Smooth muscle cell (in vitro differentiated cells): ENCODE measurements at regions not wholly inside any gene's neighbourhood (a gene's known extent, or its start where the extent isn't known, plus 50 kb on each side); places are given as distances from the start of the nearest gene placed in this dataset.
"Not testable (repeated sequence)": the region's sequence is repeated elsewhere in the genome, so short reads cannot be mapped to it uniquely, and the experiment has no call there.

Experiments
- DNase-seq: peaks from one replicate; lab custom pipeline; 2025; ENCODE audit not compliant: unreplicated experiment; lab: John Stamatoyannopoulos, UW
- H2AFZ ChIP-seq: fragments of 200-600 bp; sonication (generic); 2 replicates; pipeline ENCODE4 v1.6.0; 2016; ENCODE audit warnings: antibody characterized with exemption, low read depth, mild to moderate bottlenecking
- H3F3A ChIP-seq: fragments of 200-600 bp; sonication (generic); 2 replicates; pipeline ENCODE4 v1.6.0; 2017; ENCODE audit warnings: antibody characterized with exemption, low read depth
- H3K27ac ChIP-seq: fragments of 200-600 bp; sonication (generic); 2 replicates; pipeline ENCODE4 v1.5.1; 2016; ENCODE audit warnings: low read depth, mild to moderate bottlenecking
- H3K27me3 ChIP-seq: fragments of 200-600 bp; sonication (generic); 2 replicates; pipeline ENCODE4 v1.6.1; 2016; ENCODE audit warnings: low read depth, mild to moderate bottlenecking
- H3K36me3 ChIP-seq: fragments of 200-600 bp; sonication (generic); 2 replicates; pipeline ENCODE4 v1.5.1; 2016; ENCODE audit warnings: low read depth
- H3K4me1 ChIP-seq: fragments of 200-600 bp; sonication (generic); 2 replicates; pipeline ENCODE4 v1.5.1; 2016; ENCODE audit warnings: low read depth
- H3K4me2 ChIP-seq: fragments of 200-600 bp; sonication (generic); 2 replicates; pipeline ENCODE4 v1.6.0; 2016; ENCODE audit warnings: mild to moderate bottlenecking
- H3K4me3 ChIP-seq: fragments of 200-600 bp; sonication (generic); 2 replicates; pipeline ENCODE4 v1.5.1; 2016; ENCODE audit warnings: mild to moderate bottlenecking
- H3K79me2 ChIP-seq: fragments of 200-600 bp; sonication (generic); 2 replicates; pipeline ENCODE4 v1.6.0; 2016; ENCODE audit warnings: low read depth, mild to moderate bottlenecking
- H3K9ac ChIP-seq: fragments of 200-600 bp; sonication (generic); 2 replicates; pipeline ENCODE4 v1.6.0; 2016; ENCODE audit warnings: low read depth
- H3K9me3 ChIP-seq: fragments of 200-600 bp; sonication (generic); replicated peaks from 2 replicates; pipeline ENCODE4 v1.5.1; 2016; ENCODE audit warnings: low read depth
- H4K20me1 ChIP-seq: fragments of 200-600 bp; sonication (generic); 2 replicates; pipeline ENCODE4 v1.6.0; 2016; ENCODE audit warnings: low read depth
- WGBS: methylation state at CpG from one replicate; pipeline ENCODE4 v1.1.7; 2016; ENCODE audit warnings: low lambda C conversion rate; 5-methylcytosine and 5-hydroxymethylcytosine counted together
- TF ChIP-seq, protein P1 (sequence below): fragments of 200-600 bp; sonication (generic); IDR thresholded peaks from 2 replicates; pipeline ENCODE4 v1.5.1; 2017; ENCODE audit warnings: borderline replicate concordance, mild to moderate bottlenecking, antibody characterized with exemption; ENCODE audit not compliant: insufficient read depth, poor library complexity, severe bottlenecking

DNA sequence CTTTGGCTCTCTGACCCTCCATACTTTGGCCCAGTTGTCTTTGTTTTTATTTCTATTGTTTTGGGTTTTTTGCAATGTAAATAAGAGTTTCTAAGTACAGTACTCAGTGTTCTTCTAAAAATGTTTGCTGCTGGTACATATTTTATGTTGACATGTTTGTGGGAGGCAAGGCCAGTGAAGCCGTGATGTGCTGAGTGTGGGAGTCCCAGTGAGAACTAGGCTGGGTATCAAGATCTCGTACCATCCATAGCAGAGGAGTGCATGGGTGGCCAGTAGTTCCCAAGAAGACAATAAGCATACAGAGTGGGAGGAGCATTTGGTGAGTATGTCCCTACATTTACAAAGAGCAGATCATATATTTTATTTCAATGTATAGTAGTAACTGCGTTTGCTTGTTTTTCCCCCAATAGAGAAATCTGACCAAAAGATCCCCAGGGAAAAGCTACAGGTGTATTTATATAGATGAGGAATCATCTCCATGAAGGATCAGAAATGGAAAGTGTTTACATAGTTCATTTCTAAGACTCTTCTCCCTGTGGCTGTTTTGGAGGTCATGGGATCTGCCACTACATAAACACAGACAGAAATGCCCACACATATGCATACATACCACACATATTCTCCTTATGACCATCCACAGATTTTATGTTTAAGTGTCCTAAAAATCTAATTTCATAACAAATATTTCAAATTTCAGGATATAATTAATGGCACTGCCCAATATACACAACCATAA lies 285.9 kb downstream of the ALDH8A1 start:
- Histone ChIP-seq H3K27ac (peak overlapping the region; percentile 28), H3K36me3 (no peaks in the 10 kb centered on the region), H3K4me3 (no peak overlapping the region), H4K20me1 (no peaks in the 10 kb centered on the region), H3K27me3 (no peaks in the 10 kb centered on the region), H3K79me2 (no peaks in the 10 kb centered on the region), H2AFZ (no peak overlapping the region), H3K4me2 (peak overlapping the region; percentile 30), H3F3A (no peaks in the 10 kb centered on the region), H3K4me1 (no peaks in the 10 kb centered on the region), H3K9ac (no peak overlapping the region), H3K9me3 (no peaks in the 10 kb centered on the region)
- 71% methylated on average over 3 of the region's 3 CpGs for WGBS
- no peak for DNase-seq
- TF ChIP-seq, protein P1, sequence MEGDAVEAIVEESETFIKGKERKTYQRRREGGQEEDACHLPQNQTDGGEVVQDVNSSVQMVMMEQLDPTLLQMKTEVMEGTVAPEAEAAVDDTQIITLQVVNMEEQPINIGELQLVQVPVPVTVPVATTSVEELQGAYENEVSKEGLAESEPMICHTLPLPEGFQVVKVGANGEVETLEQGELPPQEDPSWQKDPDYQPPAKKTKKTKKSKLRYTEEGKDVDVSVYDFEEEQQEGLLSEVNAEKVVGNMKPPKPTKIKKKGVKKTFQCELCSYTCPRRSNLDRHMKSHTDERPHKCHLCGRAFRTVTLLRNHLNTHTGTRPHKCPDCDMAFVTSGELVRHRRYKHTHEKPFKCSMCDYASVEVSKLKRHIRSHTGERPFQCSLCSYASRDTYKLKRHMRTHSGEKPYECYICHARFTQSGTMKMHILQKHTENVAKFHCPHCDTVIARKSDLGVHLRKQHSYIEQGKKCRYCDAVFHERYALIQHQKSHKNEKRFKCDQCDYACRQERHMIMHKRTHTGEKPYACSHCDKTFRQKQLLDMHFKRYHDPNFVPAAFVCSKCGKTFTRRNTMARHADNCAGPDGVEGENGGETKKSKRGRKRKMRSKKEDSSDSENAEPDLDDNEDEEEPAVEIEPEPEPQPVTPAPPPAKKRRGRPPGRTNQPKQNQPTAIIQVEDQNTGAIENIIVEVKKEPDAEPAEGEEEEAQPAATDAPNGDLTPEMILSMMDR, result no peak

GRCh38 chr6:134663356-134663755 lies 286.5 kb downstream of the ALDH8A1 start:
- H3K27me3 ChIP-seq, result no peaks in the 10 kb centered on the region
- no peak for DNase-seq
- TF ChIP-seq, protein P1, result no peak
- H3K4me2 ChIP-seq, result no peak overlapping the region
- H3K4me3 ChIP-seq, result no peak overlapping the region
- no peak overlapping the region for H3K27ac ChIP-seq
- 91% methylated on average over 4 of the region's 4 CpGs for WGBS
- H3K36me3 ChIP-seq, result no peaks in the 10 kb centered on the region
- no peak overlapping the region for H3K9ac ChIP-seq
- no peaks in the 10 kb centered on the region for H4K20me1 ChIP-seq
- no peaks in the 10 kb centered on the region for H3F3A ChIP-seq
- H3K9me3 ChIP-seq, result no peaks in the 10 kb centered on the region
- H3K79me2 ChIP-seq, result no peaks in the 10 kb centered on the region
- H2AFZ ChIP-seq, result no peak overlapping the region
- peaks cover 2% of the 10 kb centered on the region for H3K4me1 ChIP-seq

DNA sequence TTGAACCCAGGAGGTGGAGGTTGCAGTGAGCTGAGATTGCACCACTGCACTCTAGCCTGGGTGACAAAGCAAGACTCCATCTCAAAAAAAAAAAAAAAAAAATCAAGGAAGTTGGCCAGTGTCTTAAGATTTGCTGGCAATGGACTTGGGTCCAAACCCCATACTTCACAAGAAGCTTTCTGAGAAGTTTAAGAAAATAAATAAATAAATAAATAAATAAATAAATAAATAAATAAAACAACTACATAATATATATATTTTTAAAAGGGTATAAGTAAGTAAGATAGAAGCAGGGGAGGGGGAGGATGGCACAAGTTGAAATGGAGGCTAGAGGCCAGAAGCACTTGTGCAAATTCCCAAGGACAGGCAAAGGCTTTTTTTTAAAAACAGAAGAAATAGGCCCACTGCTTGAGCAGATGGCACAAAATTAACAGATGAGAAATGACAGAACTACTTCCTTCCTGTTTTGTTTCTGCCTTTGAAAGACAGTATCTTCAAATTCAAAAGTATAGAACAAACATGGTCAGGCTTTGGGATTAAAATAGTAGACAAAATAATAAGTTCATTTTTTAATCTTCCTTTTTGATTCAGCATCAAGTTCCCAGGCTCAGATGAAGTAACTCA lies 287.7 kb downstream of the ALDH8A1 start:
- TF ChIP-seq, protein P1, result no peak
- H3K27ac ChIP-seq, result no peak overlapping the region
- no peak overlapping the region for H3K9ac ChIP-seq
- H3F3A ChIP-seq, result peaks cover 5% of the 10 kb centered on the region
- H3K79me2 ChIP-seq, result no peaks in the 10 kb centered on the region
- no peaks in the 10 kb centered on the region for H3K36me3 ChIP-seq
- H3K4me1 ChIP-seq, result peaks cover 6% of the 10 kb centered on the region
- H3K27me3 ChIP-seq, result no peaks in the 10 kb centered on the region
- H4K20me1 ChIP-seq, result no peaks in the 10 kb centered on the region
- H3K4me2 ChIP-seq, result no peak overlapping the region
- H2AFZ ChIP-seq, result no peak overlapping the region
- no peaks in the 10 kb centered on the region for H3K9me3 ChIP-seq
- no peak overlapping the region for H3K4me3 ChIP-seq
- no peak for DNase-seq

DNA sequence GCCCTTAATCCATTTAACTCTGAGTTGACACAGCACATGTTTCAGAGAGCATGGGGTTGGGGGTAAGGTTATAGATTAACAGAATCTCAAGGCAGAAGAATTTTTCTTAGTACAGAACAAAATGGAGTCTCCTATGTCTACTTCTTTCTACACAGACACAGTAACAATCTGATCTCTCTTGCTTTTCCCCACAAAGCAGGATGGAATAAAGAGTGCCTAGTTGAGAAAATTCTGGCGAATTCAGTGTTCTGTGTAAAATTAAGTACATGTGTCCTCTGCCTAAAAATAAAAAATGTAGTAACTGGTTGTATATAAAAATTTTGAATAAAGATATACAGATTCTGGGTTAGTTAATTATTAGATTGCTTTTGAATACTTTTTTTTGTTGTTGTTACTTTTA lies 290.0 kb downstream of the ALDH8A1 start:
- H3K27ac ChIP-seq, DNase-seq, H3K9ac ChIP-seq, H3F3A ChIP-seq, H3K4me3 ChIP-seq, H3K9me3 ChIP-seq, H2AFZ ChIP-seq, H3K36me3 ChIP-seq, H3K4me2 ChIP-seq, H3K4me1 ChIP-seq, H3K27me3 ChIP-seq, H3K79me2 ChIP-seq, H4K20me1 ChIP-seq: not testable (repeated sequence)
- WGBS, result 90% methylated on average over 1 of the region's 1 CpG
